GM12872 (cell line): ENCODE measurements at regions not wholly inside any gene's neighbourhood (a gene's known extent, or its start where the extent isn't known, plus 50 kb on each side); places are given as distances from the start of the nearest gene placed in this dataset.

Experiments
- TF ChIP-seq, protein P1 (sequence below): IDR thresholded peaks from 3 replicates; pipeline ENCODE4 v1.5.1; 2011; ENCODE audit warnings: low read depth, mild to moderate bottlenecking, low read length, moderate library complexity; ENCODE audit not compliant: insufficient read depth

DNA sequence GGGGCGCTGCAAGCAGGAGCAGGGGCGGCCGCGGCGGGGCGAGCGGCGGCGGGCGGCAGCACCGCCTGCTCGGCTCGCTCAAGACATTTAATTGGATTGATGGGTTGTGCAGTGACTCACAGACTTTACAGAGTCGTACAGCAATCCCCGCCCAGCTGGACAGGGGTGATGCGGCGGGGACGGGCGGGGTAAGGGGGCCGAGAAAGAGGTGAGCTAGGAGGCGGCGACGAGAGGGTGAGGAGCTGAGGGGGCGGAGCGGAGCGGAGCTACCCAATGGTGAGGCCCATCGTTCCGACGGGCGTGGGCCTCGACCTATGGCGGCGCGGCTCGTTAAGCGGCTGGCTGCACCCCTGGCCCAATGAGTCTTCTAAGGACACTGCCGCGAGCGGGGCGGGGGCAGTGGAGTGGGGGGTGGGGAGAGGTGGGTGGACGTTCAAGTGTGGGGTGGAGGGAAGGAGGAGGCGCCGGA is 97.1 kb upstream of the SERTAD2 start:
- TF ChIP-seq, protein P1, sequence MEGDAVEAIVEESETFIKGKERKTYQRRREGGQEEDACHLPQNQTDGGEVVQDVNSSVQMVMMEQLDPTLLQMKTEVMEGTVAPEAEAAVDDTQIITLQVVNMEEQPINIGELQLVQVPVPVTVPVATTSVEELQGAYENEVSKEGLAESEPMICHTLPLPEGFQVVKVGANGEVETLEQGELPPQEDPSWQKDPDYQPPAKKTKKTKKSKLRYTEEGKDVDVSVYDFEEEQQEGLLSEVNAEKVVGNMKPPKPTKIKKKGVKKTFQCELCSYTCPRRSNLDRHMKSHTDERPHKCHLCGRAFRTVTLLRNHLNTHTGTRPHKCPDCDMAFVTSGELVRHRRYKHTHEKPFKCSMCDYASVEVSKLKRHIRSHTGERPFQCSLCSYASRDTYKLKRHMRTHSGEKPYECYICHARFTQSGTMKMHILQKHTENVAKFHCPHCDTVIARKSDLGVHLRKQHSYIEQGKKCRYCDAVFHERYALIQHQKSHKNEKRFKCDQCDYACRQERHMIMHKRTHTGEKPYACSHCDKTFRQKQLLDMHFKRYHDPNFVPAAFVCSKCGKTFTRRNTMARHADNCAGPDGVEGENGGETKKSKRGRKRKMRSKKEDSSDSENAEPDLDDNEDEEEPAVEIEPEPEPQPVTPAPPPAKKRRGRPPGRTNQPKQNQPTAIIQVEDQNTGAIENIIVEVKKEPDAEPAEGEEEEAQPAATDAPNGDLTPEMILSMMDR: no peak; the same call in 2 of the 3 replicates

DNA sequence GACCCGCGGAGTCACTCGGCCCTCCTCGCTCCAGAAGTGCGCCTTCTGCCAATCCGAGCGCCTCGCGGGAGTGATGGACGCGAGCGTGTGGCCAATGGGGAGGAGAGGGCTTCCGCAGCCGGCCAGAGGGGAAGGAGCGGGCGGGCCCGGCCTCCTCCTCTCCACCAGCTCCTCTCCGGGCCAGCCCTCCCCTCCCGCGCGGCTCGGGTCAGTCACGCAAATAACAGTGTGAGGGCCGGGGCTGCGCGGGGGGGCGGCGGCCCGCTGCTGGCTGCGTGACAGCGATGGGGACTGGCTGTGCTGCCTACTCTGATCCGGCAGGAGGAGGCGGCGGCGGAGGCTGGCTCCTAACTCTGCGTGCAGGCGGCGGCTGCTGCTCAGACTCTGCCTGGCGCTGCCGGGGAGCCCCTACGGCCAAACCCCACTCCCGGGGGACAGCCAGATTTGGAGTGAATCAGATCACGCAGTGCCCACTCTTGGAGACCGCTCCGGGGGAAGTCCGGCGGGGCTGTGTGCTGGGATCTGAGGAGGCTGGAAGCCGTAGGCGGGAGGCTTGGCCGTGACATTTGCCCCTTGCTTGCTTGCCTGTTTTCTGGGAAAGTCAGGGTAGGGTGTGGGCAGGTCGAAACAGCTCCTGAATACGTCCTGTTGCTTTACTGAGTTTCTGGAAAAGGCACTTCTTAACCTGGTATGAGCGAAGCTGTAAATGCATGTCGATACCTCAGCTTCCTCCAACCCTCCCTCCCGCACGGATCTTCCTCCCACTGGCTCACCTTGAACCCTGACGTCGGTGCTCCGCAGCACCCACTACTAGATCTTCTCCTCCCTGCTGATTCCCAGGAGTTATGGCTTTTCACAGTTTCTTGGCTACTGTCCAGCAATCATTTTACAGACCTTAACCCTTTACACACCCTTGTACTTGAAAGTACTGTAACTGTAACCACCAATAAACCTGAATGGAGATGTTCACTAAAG is 97.9 kb upstream of the SERTAD2 start:
- TF ChIP-seq, protein P1: peak; percentile 25; the same call in 1 of the 3 replicates

DNA sequence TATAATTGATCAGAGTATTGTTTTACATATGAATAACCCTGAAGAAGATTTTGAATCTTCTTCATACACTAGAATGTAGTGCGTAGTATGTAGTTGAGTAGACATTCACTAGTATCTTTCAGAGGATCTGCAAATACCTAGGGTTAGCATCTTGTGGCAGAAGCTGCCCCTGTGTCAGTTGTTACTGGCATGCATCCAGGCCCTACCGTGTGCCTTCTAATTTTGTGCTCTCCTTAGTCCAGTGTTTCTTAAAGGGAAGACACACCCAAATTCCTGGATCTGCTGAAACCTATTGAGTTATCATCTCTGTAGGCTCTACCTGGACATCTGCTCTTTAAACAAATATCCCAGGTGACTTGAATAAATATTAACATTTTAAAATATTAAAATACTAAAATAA is 99.7 kb upstream of the SERTAD2 start:
- TF ChIP-seq, protein P1: no peak

DNA sequence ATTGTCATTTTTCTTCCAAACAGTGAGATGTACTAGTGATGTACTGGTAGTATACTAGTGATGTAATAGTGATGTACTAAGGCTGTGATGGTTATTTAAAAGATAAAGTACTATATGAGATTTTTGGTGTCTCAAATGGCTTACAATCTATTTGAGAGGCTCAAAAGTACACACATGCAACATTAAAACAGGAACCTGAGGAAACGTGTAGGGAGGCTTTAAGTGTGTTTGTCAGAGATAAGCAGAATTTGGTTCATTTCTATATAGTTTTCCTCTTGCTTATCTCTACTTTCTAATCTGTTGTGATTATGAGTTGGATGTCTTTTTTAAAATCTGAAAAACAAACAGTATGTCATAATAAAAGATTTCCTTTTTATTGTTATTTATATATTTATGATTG is 100.9 kb upstream of the SERTAD2 start:
- TF ChIP-seq, protein P1: no peak

DNA sequence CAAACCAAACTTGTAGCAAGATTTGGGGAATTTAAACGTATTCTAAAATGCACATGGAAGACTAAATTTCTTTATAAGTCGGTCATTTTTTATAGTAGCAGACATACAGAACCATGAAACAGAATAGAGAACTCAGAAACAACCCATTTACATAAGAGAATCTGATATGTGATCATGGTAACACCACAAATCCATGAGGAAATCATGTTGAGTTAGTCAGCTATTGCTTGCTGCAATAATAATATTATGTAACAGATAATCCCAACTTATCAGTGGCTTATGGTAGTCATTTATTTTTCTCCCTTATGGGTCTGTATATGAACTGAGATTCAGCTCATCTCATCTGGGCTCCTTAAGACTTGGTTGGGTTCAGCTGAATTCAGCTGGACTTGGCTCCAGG is 103.4 kb upstream of the SERTAD2 start:
- TF ChIP-seq, protein P1: no peak

DNA sequence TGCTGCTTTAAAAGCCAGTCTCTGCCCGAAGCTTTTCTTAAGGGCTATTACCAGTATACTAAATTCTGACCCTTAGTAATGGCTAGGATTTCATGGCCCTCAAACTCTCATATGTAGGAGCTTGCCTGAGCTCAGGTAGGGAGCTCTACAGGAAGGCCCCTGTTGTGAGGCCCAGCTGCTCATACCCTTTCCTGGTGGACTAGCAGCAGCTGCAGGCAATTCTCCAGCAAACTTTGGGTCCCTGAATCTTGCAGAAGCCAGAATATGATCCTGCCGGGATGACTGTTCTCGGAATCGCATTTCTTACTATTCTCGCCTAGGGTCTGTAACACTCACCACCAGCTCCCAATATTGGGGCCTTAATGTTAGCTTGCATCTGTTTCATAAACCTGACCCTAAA is 106.4 kb upstream of the SERTAD2 start:
- TF ChIP-seq, protein P1: no peak

DNA sequence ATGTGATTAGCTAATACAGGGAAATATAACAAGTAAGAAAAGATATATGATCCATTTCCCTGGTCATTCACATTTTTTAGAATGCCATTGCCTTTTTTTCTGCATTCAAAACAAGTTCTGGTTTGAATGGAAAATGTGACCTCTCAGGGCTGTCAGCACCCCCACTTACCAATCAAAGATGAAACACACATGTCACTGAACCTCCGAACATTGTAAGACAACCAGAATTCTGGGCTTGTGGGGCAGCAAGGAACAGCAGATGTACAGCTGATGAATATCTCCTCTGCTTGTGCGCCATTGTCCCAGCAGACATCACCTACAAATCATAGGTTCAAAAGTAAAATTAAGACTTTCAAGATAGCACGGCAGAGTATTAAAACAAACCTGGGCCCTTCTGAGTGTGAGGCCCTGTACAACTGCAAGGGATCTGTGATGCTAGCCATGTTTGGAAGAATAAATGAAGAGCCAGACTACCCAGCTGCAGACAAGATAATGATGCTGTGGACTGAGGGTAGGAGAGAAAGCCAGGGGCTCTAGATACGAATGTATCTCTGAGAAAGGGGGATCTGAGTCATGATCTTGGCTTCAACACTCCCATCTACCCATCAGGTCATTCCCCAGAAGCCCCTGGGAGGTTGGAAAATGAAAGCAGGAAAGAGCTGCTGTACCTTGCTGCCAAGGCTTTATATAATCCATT is 108.7 kb upstream of the SERTAD2 start:
- TF ChIP-seq, protein P1: no peak
